PC-3 (cell line): ENCODE measurements at regions not wholly inside any gene's neighbourhood (a gene's known extent, or its start where the extent isn't known, plus 50 kb on each side); places are given as distances from the start of the nearest gene placed in this dataset.

Experiments used
- CTCF ChIP-seq: fragments of 300-600 bp; sonication (generic); conservative IDR thresholded peaks from 2 replicates; pipeline ENCODE4 v1.5.1; 2017; ENCODE audit warnings: antibody characterized with exemption, low read depth, mild to moderate bottlenecking, low read length
- EZH2 ChIP-seq: fragments of 300-600 bp; sonication (generic); IDR thresholded peaks from one replicate; pipeline ENCODE4 v1.6.1; 2017; ENCODE audit warnings: antibody characterized with exemption, mild to moderate bottlenecking, low read length; ENCODE audit not compliant: unreplicated experiment

GRCh38 chr2:18238209-18238608 lies 322.2 kb downstream of the RDH14 start:
- TF ChIP-seq CTCF (no peak), EZH2 (no peak)
